SK-N-SH (cell line): ENCODE measurements at regions not wholly inside any gene's neighbourhood (a gene's known extent, or its start where the extent isn't known, plus 50 kb on each side); places are given as distances from the start of the nearest gene placed in this dataset.

Experiments used
- NRF1 ChIP-seq: IDR thresholded peaks from 2 replicates; pipeline ENCODE4 v1.6.1; 2012; ENCODE audit warnings: low read depth, mild to moderate bottlenecking, low read length
- POLR2AphosphoS5 ChIP-seq: IDR thresholded peaks from 2 replicates; pipeline ENCODE4 v1.6.1; 2012; ENCODE audit warnings: low read depth, low read length
- YY1 ChIP-seq: IDR thresholded peaks from 2 replicates; pipeline ENCODE4 v1.4.0; 2012; ENCODE audit warnings: low read depth, mild to moderate bottlenecking
- TF ChIP-seq, protein P1 (sequence below): fragments of 150-350 bp; IDR thresholded peaks from 2 replicates; pipeline ENCODE4 v1.6.1; 2016; ENCODE audit warnings: mild to moderate bottlenecking, low read depth, low read length
- TF ChIP-seq, protein P2 (sequence below): IDR thresholded peaks from 2 replicates; pipeline ENCODE4 v1.4.0; 2012; ENCODE audit warnings: low read depth
- TF ChIP-seq, protein P3 (sequence below): fragments of 200-600 bp; sonication (generic); IDR thresholded peaks from 2 replicates; pipeline ENCODE4 v1.6.1; 2017; ENCODE audit warnings: antibody characterized with exemption, mild to moderate bottlenecking, moderate library complexity
- TF ChIP-seq, protein P4 (sequence below): IDR thresholded peaks from 2 replicates; pipeline ENCODE4; 2012
- TF ChIP-seq, protein P5 (sequence below): IDR thresholded peaks from 2 replicates; pipeline ENCODE4 v1.4.0; 2012; ENCODE audit warnings: low read depth, borderline replicate concordance

DNA sequence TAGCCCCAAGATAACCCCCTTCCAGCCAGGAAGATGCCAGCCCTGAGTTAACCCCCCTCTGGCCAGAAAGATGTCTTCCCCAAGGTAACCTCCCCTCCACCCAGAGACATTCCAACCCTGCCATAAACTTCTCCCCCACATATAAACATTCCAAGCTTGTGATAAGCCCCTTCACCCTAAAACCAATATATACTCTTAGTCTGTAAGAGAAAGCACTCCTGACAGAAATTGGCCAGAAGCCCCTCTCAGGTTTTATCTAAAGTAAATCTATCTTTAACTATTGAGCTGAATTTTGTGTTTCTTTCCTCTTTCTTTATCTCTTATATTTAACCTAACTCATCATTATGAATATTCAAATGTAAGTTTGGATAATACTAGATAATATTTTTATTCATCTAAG is 1775.8 kb upstream of the MIR17HG start:
- TF ChIP-seq, protein P1, sequence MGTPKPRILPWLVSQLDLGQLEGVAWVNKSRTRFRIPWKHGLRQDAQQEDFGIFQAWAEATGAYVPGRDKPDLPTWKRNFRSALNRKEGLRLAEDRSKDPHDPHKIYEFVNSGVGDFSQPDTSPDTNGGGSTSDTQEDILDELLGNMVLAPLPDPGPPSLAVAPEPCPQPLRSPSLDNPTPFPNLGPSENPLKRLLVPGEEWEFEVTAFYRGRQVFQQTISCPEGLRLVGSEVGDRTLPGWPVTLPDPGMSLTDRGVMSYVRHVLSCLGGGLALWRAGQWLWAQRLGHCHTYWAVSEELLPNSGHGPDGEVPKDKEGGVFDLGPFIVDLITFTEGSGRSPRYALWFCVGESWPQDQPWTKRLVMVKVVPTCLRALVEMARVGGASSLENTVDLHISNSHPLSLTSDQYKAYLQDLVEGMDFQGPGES = no peak
- TF ChIP-seq POLR2AphosphoS5 = no peak
- TF ChIP-seq, protein P2, sequence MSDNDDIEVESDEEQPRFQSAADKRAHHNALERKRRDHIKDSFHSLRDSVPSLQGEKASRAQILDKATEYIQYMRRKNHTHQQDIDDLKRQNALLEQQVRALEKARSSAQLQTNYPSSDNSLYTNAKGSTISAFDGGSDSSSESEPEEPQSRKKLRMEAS = no peak
- TF ChIP-seq, protein P3, sequence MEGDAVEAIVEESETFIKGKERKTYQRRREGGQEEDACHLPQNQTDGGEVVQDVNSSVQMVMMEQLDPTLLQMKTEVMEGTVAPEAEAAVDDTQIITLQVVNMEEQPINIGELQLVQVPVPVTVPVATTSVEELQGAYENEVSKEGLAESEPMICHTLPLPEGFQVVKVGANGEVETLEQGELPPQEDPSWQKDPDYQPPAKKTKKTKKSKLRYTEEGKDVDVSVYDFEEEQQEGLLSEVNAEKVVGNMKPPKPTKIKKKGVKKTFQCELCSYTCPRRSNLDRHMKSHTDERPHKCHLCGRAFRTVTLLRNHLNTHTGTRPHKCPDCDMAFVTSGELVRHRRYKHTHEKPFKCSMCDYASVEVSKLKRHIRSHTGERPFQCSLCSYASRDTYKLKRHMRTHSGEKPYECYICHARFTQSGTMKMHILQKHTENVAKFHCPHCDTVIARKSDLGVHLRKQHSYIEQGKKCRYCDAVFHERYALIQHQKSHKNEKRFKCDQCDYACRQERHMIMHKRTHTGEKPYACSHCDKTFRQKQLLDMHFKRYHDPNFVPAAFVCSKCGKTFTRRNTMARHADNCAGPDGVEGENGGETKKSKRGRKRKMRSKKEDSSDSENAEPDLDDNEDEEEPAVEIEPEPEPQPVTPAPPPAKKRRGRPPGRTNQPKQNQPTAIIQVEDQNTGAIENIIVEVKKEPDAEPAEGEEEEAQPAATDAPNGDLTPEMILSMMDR = no peak
- TF ChIP-seq NRF1 = no peak
- TF ChIP-seq YY1 = no peak
- TF ChIP-seq, protein P4, sequence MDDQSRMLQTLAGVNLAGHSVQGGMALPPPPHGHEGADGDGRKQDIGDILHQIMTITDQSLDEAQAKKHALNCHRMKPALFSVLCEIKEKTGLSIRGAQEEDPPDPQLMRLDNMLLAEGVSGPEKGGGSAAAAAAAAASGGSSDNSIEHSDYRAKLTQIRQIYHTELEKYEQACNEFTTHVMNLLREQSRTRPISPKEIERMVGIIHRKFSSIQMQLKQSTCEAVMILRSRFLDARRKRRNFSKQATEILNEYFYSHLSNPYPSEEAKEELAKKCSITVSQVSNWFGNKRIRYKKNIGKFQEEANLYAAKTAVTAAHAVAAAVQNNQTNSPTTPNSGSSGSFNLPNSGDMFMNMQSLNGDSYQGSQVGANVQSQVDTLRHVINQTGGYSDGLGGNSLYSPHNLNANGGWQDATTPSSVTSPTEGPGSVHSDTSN = no peak
- TF ChIP-seq, protein P5, sequence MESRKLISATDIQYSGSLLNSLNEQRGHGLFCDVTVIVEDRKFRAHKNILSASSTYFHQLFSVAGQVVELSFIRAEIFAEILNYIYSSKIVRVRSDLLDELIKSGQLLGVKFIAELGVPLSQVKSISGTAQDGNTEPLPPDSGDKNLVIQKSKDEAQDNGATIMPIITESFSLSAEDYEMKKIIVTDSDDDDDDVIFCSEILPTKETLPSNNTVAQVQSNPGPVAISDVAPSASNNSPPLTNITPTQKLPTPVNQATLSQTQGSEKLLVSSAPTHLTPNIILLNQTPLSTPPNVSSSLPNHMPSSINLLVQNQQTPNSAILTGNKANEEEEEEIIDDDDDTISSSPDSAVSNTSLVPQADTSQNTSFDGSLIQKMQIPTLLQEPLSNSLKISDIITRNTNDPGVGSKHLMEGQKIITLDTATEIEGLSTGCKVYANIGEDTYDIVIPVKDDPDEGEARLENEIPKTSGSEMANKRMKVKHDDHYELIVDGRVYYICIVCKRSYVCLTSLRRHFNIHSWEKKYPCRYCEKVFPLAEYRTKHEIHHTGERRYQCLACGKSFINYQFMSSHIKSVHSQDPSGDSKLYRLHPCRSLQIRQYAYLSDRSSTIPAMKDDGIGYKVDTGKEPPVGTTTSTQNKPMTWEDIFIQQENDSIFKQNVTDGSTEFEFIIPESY = no peak
